PC-9 (cell line): ENCODE measurements at regions not wholly inside any gene's neighbourhood (a gene's known extent, or its start where the extent isn't known, plus 50 kb on each side); places are given as distances from the start of the nearest gene placed in this dataset.

Experiments used
- CTCF ChIP-seq: fragments of 200-600 bp; sonication (generic); conservative IDR thresholded peaks from 2 replicates; pipeline ENCODE4 v1.6.1; 2017; ENCODE audit warnings: mixed run types, antibody characterized with exemption, mild to moderate bottlenecking, moderate library complexity
- EZH2 ChIP-seq: fragments of 200-600 bp; sonication (generic); IDR thresholded peaks from 2 replicates; pipeline ENCODE4 v1.8.0; 2017; ENCODE audit warnings: antibody characterized with exemption, low read depth

DNA sequence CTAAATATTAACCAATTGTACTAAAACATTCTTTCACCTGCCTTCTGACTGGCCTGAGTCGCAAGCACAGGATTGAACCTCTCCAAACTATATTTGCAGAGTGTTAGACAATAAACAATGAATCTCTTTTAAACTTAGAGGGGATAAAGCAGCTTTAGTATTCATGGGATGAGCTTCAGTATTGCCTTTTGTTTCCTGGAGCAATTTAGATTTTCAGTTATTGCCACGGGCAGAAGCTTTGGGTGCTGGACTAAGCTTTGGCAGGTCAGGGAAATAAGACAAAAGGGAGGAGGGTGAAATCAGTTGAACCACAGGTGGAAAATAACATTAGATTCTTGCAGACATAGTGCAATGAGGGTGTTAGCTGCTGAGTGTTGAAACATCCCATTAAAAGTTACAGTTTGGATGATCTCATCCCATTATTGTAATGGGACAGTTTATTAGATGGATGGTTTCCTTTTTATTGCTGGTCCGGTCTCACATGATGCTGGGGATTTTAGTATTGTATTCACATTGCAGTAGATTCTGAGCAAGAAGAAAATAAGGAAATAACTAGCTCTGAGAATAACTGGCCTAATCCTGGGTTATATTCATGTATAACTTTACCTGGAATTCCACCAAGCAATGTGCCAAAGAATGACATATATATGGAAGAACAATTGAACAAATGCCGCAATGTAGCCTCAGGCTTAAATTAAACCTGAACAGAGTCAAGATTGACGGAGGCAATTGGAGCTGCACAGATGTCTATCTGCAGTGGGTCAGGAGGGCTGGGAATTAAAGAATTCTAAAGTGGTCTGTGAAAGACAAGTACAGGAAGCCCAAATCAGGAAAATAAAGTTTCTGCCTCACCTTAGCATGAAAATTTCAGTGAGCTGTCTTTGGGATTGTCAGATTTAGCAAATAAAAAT, 1092.8 kb upstream of the SEL1L start:
- TF ChIP-seq CTCF (no peak), EZH2 (no peak)
